Activated CD8-positive, alpha-beta T cell treated with anti-CD3 and anti-CD28 coated beads for 36 hours (primary cell): ENCODE measurements at regions not wholly inside any gene's neighbourhood (a gene's known extent, or its start where the extent isn't known, plus 50 kb on each side); places are given as distances from the start of the nearest gene placed in this dataset.

Experiments used
- ATAC-seq: fragments of 200-7000 bp; cut with Tn5 transposase; one replicate; pipeline ENCODE4 v1.10.0; 2021; ENCODE audit warnings: mild to moderate bottlenecking, moderate library complexity
- CTCF ChIA-PET: fragments of 350-600 bp; sonication (Branson Sonifier 250); formaldehyde crosslinking; loops from one replicate; lab custom pipeline; 2021; ENCODE audit warnings: antibody characterized with exemption; lab: Charles Lee
- POLR2A ChIA-PET: fragments of 350-600 bp; sonication (Branson Sonifier 250); formaldehyde crosslinking; loops from one replicate; lab custom pipeline; 2021; ENCODE audit warnings: antibody characterized with exemption; lab: Charles Lee
- DNase-seq: peaks from one replicate; pipeline ENCODE4 v3.0.0-alpha.2; 2020
- H3K27ac Mint-ChIP-seq: one replicate; pipeline ENCODE4 v1.8.0; 2021; ENCODE audit warnings: mild to moderate bottlenecking, mixed read lengths
- H3K27me3 Mint-ChIP-seq: one replicate; pipeline ENCODE4 v1.8.0; 2021; ENCODE audit warnings: mixed read lengths
- H3K36me3 Mint-ChIP-seq: one replicate; pipeline ENCODE4 v1.8.0; 2021; ENCODE audit warnings: low read depth, mixed read lengths
- H3K4me1 Mint-ChIP-seq: one replicate; pipeline ENCODE4 v1.8.0; 2021; ENCODE audit warnings: low read depth, mixed read lengths
- H3K4me3 Mint-ChIP-seq: one replicate; pipeline ENCODE4 v1.8.0; 2021; ENCODE audit warnings: mild to moderate bottlenecking, moderate library complexity, mixed read lengths
- H3K9me3 Mint-ChIP-seq: one replicate; pipeline ENCODE4 v1.8.0; 2021; ENCODE audit warnings: mixed read lengths
- intact Hi-C: fragments of 100-400 bp; cut with micrococcal nuclease; formaldehyde crosslinking; loops from one replicate; pipeline ENCODE4 v1.10.0; 2022
- TF ChIP-seq, protein P1 (sequence below): fragments of 200-600 bp; IDR thresholded peaks from one replicate; pipeline ENCODE4 v1.8.0; 2022; ENCODE audit warnings: antibody characterized with exemption, mild to moderate bottlenecking

GRCh38 chr10:128411643-128412042 is 285.4 kb upstream of the MKI67 start:
- ATAC-seq (no peak), DNase-seq (no peak)
- Mint-ChIP-seq H3K4me1 (no peaks in the 10 kb centered on the region), H3K4me3 (no peak overlapping the region), H3K9me3 (no peaks in the 10 kb centered on the region), H3K36me3 (no peaks in the 10 kb centered on the region), H3K27me3 (peaks cover 3% of the 10 kb centered on the region), H3K27ac (no peak overlapping the region)
- ChIA-PET POLR2A (no interaction called here), CTCF (no interaction called here)
- TF ChIP-seq, protein P1, sequence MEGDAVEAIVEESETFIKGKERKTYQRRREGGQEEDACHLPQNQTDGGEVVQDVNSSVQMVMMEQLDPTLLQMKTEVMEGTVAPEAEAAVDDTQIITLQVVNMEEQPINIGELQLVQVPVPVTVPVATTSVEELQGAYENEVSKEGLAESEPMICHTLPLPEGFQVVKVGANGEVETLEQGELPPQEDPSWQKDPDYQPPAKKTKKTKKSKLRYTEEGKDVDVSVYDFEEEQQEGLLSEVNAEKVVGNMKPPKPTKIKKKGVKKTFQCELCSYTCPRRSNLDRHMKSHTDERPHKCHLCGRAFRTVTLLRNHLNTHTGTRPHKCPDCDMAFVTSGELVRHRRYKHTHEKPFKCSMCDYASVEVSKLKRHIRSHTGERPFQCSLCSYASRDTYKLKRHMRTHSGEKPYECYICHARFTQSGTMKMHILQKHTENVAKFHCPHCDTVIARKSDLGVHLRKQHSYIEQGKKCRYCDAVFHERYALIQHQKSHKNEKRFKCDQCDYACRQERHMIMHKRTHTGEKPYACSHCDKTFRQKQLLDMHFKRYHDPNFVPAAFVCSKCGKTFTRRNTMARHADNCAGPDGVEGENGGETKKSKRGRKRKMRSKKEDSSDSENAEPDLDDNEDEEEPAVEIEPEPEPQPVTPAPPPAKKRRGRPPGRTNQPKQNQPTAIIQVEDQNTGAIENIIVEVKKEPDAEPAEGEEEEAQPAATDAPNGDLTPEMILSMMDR, result no peak
- intact Hi-C loops, result no loop called here

- peaks cover 3% of the 10 kb centered on the region for H3K27me3 Mint-ChIP-seq
- ChIA-PET CTCF (no interaction called here), POLR2A (no interaction called here)
- no peak overlapping the region for H3K27ac Mint-ChIP-seq
- no peaks in the 10 kb centered on the region for H3K36me3 Mint-ChIP-seq
- H3K9me3 Mint-ChIP-seq, result no peaks in the 10 kb centered on the region
- TF ChIP-seq, protein P1, result no peak
- intact Hi-C loops, result no loop called here
- DNase-seq (no peak), ATAC-seq (no peak)
- H3K4me1 Mint-ChIP-seq, result no peaks in the 10 kb centered on the region
- H3K4me3 Mint-ChIP-seq, result no peak overlapping the region
Observed at GRCh38 chr10:128414568-128414967, 288.3 kb upstream of the MKI67 start.

- H3K36me3 Mint-ChIP-seq, result no peaks in the 10 kb centered on the region
- H3K4me1 Mint-ChIP-seq, result no peaks in the 10 kb centered on the region
- peaks cover 5% of the 10 kb centered on the region for H3K27me3 Mint-ChIP-seq
- no peak for ATAC-seq
- H3K27ac Mint-ChIP-seq, result no peak overlapping the region
- no peak overlapping the region for H3K4me3 Mint-ChIP-seq
- ChIA-PET POLR2A (no interaction called here), CTCF (no interaction called here)
- H3K9me3 Mint-ChIP-seq, result no peaks in the 10 kb centered on the region
- DNase-seq, result no peak
- intact Hi-C loops, result no loop called here
- TF ChIP-seq, protein P1, result no peak
Observed at GRCh38 chr10:128416231-128416630, 290.0 kb upstream of the MKI67 start.

DNA sequence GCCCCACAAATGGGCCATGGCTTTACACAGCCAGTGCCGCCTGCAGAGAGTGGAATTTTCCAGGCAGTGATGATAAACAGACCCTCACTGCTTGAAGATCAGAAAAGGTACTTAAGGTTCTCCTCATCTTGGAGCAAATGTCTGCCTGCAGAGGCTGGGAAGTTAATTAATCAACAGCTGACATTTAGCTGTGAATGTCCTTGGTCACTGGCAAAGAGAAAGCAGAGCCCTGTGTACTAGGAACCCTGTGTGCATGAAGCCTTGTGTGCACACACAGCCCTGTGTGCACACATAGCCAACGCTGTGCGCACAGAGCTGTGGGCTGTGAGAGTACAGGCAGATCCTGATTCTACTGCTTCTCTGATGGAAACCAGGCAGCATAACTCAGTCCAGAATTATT is 291.6 kb upstream of the MKI67 start:
- Mint-ChIP-seq H3K27me3 (peaks cover 2% of the 10 kb centered on the region), H3K27ac (no peak overlapping the region), H3K4me1 (no peaks in the 10 kb centered on the region), H3K9me3 (no peaks in the 10 kb centered on the region), H3K36me3 (no peaks in the 10 kb centered on the region), H3K4me3 (no peak overlapping the region)
- ChIA-PET POLR2A (interaction anchor here (0.8 kb wide), 1 partner anchor 621 kb away, joined by 3 read pairs; no protein-coding TSS in a partner anchor), CTCF (no interaction called here)
- intact Hi-C loops, result no loop called here
- DNase-seq (no peak), ATAC-seq (no peak)
- TF ChIP-seq, protein P1, result no peak

DNA sequence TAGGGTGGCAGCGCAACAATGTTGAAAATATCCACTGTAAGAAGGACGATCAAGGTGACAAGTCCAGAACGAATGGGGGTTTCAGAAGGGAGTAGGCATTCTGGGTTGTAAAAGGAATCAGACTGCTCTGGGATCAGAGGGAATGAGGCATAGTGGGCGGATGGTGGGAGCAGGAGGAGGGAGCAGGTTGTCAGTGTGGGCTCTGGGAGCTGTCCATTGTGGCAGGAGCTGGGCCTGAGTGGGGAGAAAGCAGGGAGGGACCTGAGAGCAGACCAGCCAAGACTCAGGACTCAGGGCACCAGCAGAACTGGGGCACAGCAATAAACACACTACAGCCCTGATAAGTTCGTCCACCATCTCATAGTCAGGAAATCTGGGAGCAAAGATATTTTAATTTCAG is 292.6 kb upstream of the MKI67 start:
- TF ChIP-seq, protein P1, result no peak
- H3K27me3 Mint-ChIP-seq, result peaks cover 2% of the 10 kb centered on the region
- intact Hi-C loops, result no loop called here
- DNase-seq, result no peak
- no peaks in the 10 kb centered on the region for H3K4me1 Mint-ChIP-seq
- H3K4me3 Mint-ChIP-seq, result no peak overlapping the region
- H3K9me3 Mint-ChIP-seq, result no peaks in the 10 kb centered on the region
- H3K27ac Mint-ChIP-seq, result no peak overlapping the region
- CTCF ChIA-PET, result no interaction called here
- no peak for ATAC-seq
- POLR2A ChIA-PET, result no interaction called here
- no peaks in the 10 kb centered on the region for H3K36me3 Mint-ChIP-seq
